SK-N-MC (cell line): ENCODE measurements at regions not wholly inside any gene's neighbourhood (a gene's known extent, or its start where the extent isn't known, plus 50 kb on each side); places are given as distances from the start of the nearest gene placed in this dataset.

Source experiments
- DNase-seq: peaks from one replicate; pipeline ENCODE4 v3.0.0-alpha.2; 2011; ENCODE audit warnings: low read depth, low spot score
- H3K27ac ChIP-seq: fragments of 200-600 bp; sonication (generic); 2 replicates; pipeline ENCODE4 v1.5.1; 2016; ENCODE audit warnings: mixed run types
- H3K36me3 ChIP-seq: fragments of 200-600 bp; sonication (generic); 2 replicates; pipeline ENCODE4 v1.6.1; 2017; ENCODE audit warnings: antibody characterized with exemption, low read length, mixed read lengths; ENCODE audit not compliant: insufficient read depth
- H3K4me3 ChIP-seq: fragments of 200-600 bp; sonication (generic); 2 replicates; pipeline ENCODE4 v1.5.1; 2016
- H3K9ac ChIP-seq: fragments of 200-600 bp; sonication (generic); 2 replicates; pipeline ENCODE4 v1.8.0; 2017; ENCODE audit warnings: mixed run types, mixed read lengths; ENCODE audit not compliant: insufficient read length
- H3K9me3 ChIP-seq: fragments of 200-600 bp; sonication (generic); 2 replicates; pipeline ENCODE4 v1.6.1; 2017; ENCODE audit warnings: low read depth, mild to moderate bottlenecking, antibody characterized with exemption, low read length, moderate library complexity, mixed read lengths
- EZH2 ChIP-seq: fragments of 200-600 bp; sonication (generic); IDR thresholded peaks from one replicate; pipeline ENCODE4 v1.6.1; 2017; ENCODE audit warnings: antibody characterized with exemption
- FOXP2 ChIP-seq: optimal IDR thresholded peaks from 2 replicates; pipeline ENCODE3; 2011; ENCODE audit warnings: mild to moderate bottlenecking, moderate library complexity; ENCODE audit not compliant: insufficient read depth; ENCODE audit errors: extremely low read length, control extremely low read depth
- POLR2AphosphoS5 ChIP-seq: IDR thresholded peaks from 2 replicates; pipeline ENCODE4 v1.6.1; 2012; ENCODE audit warnings: mild to moderate bottlenecking, low read depth, low read length, borderline replicate concordance

- H3K27ac ChIP-seq = no peak overlapping the region
- no peak overlapping the region for H3K4me3 ChIP-seq
- H3K9me3 ChIP-seq = no peaks in the 10 kb centered on the region
- no peak overlapping the region for H3K9ac ChIP-seq
- TF ChIP-seq EZH2 (no peak), POLR2AphosphoS5 (no peak), FOXP2 (no peak)
- no peaks in the 10 kb centered on the region for H3K36me3 ChIP-seq
- DNase-seq = no peak
Measured at GRCh38 chr16:86342161-86342834, 168.0 kb upstream of the FOXF1 start.

DNA sequence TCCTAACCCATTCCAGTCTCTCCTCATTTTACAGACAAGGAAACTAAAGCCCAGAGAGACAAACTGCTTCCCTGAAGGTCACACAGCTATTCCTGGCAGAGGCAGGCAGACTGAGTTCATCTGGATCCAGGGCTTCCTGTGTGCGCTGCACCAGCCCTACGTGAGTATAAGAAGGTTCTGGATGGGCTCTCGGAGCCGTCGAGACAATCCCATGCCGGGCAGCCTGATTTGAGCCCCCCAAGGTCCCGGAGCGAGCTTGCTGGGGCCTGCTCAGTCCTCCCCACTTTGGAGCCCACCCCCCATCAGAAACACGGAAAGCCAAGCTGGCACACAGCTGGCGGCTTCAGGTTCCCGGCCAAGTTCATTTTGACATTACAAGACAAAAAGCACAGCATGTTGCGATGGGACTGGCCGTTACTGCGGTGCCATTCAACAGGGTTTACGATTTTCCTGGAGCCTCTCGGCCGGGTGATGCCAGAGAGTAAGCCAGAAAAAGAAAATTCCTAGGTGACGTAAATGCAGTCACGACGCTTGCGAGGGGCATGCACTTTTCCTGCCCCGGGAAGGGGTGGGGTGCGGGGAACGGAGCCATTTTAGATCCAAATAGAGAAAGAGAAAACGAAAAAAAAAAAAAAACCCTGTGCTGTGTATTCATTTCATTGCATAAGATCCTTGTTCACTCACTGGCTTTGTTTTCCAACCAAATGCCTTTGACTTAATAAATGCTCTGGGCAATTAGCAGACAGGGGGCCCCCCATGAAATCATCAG lies 167.1 kb upstream of the FOXF1 start:
- Histone ChIP-seq H3K4me3 (no peak overlapping the region), H3K9ac (no peak overlapping the region), H3K36me3 (no peaks in the 10 kb centered on the region), H3K9me3 (no peaks in the 10 kb centered on the region), H3K27ac (no peak overlapping the region)
- TF ChIP-seq EZH2 (no peak), POLR2AphosphoS5 (no peak), FOXP2 (no peak)
- DNase-seq = no peak

GRCh38 chr16:86343796-86344585 lies 166.3 kb upstream of the FOXF1 start:
- Histone ChIP-seq H3K27ac (no peak overlapping the region), H3K4me3 (no peak overlapping the region), H3K9ac (no peak overlapping the region), H3K36me3 (no peaks in the 10 kb centered on the region), H3K9me3 (no peaks in the 10 kb centered on the region)
- DNase-seq = no peak
- TF ChIP-seq POLR2AphosphoS5 (no peak), FOXP2 (no peak), EZH2 (no peak)

DNA sequence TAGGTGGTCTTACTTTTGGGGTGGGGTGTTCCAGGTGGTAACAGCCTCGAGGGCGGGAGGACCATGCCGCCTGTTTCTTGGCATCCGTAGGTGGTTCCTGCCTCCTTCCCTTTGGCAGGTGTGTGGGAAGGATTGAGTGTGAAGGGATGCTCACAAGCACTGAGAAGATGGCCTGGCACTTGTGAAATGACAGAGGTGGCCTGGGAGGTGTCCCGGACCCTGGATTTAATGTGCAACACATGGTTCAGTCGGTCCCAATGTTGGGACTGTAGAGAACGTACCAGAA lies 165.8 kb upstream of the FOXF1 start:
- no peak overlapping the region for H3K4me3 ChIP-seq
- no peak overlapping the region for H3K9ac ChIP-seq
- H3K36me3 ChIP-seq = no peaks in the 10 kb centered on the region
- no peak for TF ChIP-seq EZH2
- no peak for TF ChIP-seq FOXP2
- no peak for TF ChIP-seq POLR2AphosphoS5
- H3K9me3 ChIP-seq = no peaks in the 10 kb centered on the region
- no peak for DNase-seq
- no peak overlapping the region for H3K27ac ChIP-seq

DNA sequence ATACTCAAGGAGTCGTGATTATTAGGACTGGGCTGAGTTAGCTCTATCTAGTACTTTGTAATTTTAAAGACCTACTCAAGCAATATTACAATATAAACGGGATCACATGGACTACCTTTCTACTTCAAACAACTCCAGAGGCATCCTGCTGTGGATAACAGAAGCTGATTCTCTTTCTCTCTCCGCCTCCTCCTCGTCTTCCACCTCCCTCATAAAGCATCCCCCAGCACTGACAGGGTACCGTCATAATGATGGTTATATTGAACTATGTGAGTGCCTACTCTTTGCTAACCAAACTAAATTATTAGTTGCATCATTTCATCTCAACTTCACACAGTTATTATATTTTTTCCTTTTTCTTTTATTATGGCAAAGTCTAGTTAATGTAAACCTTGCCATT lies 165.4 kb upstream of the FOXF1 start:
- TF ChIP-seq POLR2AphosphoS5 = no peak
- TF ChIP-seq EZH2 = no peak
- TF ChIP-seq FOXP2 = no peak
- Histone ChIP-seq H3K27ac (no peak overlapping the region), H3K9me3 (no peaks in the 10 kb centered on the region), H3K9ac (no peak overlapping the region), H3K36me3 (no peaks in the 10 kb centered on the region), H3K4me3 (no peak overlapping the region)
- DNase-seq = no peak

- H3K9me3 ChIP-seq = no peaks in the 10 kb centered on the region
- no peak for DNase-seq
- no peak overlapping the region for H3K4me3 ChIP-seq
- no peaks in the 10 kb centered on the region for H3K36me3 ChIP-seq
- TF ChIP-seq POLR2AphosphoS5 = no peak
- no peak for TF ChIP-seq EZH2
- TF ChIP-seq FOXP2 = no peak
- no peak overlapping the region for H3K27ac ChIP-seq
- H3K9ac ChIP-seq = no peak overlapping the region
Measured at GRCh38 chr16:86345516-86345915, 164.8 kb upstream of the FOXF1 start.

GRCh38 chr16:86346034-86346433 lies 164.3 kb upstream of the FOXF1 start:
- TF ChIP-seq POLR2AphosphoS5 (no peak), FOXP2 (no peak), EZH2 (no peak)
- DNase-seq = no peak
- no peak overlapping the region for H3K4me3 ChIP-seq
- H3K9me3 ChIP-seq = no peaks in the 10 kb centered on the region
- H3K9ac ChIP-seq = no peak overlapping the region
- H3K36me3 ChIP-seq = no peaks in the 10 kb centered on the region
- no peak overlapping the region for H3K27ac ChIP-seq

DNA sequence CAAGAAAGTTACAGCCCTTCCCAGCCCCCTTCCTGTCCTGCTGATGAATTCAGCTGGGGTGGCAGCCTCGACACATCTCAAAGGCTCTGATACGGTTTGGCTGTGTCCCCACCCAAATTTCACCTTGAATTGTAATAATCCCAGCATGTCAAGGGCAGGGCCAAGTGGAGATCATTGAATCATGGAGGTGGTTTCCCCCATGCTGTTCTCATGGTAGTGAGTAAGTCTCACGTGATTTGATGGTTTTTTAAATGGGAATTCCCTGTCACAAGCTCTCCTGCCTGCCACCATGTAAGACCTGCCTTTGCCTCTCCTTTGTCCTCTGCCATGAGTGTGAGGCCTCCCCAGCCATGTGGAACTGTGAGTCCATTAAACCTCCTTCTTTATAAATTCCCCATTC lies 163.2 kb upstream of the FOXF1 start:
- H3K27ac ChIP-seq = no peak overlapping the region
- DNase-seq = no peak
- no peaks in the 10 kb centered on the region for H3K9me3 ChIP-seq
- no peak overlapping the region for H3K4me3 ChIP-seq
- H3K9ac ChIP-seq = no peak overlapping the region
- TF ChIP-seq EZH2 = no peak
- TF ChIP-seq POLR2AphosphoS5 = no peak
- no peak for TF ChIP-seq FOXP2
- no peaks in the 10 kb centered on the region for H3K36me3 ChIP-seq
